Retina (tissue), 1 donor: ENCODE measurements at regions not wholly inside any gene's neighbourhood (a gene's known extent, or its start where the extent isn't known, plus 50 kb on each side); places are given as distances from the start of the nearest gene placed in this dataset.

Experiments
- DNase-seq: peaks from one replicate; pipeline ENCODE4 v3.0.0-alpha.2; 2016

DNA sequence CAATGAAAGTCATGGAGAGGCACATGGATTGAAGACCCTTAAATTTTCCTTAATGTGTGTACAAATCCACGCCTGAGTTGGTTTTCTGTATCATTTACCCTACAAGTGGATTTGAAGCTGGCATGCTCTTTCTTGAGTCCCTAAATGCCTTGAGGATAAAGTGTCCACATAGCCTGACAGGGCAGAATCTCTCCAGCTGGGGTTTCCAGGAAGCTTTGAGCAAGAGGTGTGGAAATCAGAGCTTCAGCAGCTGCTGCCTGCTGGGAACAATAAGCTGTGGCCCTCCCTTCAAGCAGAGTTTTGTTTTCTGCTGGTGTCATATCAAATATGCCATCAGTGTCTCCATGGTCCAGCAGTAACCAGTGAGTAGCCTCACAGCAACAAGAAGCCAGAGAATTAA is 120.3 kb upstream of the SERTM1 start:
- no peak for DNase-seq

DNA sequence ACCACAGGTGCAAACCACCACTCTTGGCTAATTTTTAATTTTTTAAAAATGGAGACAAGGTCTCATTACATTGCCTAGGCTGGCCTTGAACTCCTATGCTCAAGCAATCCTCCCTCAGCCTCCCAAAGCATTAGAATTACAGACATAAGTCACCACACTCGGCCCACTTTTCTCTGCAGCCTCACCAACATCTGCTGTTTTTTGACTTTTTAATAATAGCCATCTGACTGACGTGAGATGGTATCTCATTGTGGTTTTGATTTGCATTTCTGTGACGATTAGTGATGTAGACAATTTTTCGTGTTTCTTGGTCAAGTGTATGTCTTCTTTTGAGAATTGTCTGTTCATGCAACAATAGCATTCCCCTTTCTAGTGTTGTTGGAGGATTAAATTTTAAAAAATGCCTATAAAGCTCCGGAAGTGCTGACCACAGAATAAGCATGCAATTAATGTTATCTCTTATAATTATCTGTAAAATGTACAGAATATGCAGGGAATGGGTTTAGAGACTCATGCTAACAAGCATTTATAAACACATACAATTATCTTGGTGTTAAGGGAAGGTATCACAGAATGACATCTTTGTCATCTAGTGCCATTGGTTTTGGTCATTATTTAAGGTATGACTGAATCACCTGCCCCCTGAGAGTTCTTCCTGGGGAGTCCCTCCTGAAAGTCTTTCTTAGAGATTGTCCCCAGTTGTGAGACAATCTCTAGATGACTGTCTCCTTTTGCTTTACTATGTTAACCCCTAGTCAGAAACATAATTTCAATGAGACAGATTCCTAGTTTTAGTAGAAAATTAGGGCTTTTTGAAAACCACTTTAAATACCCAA is 118.5 kb upstream of the SERTM1 start:
- no peak for DNase-seq

DNA sequence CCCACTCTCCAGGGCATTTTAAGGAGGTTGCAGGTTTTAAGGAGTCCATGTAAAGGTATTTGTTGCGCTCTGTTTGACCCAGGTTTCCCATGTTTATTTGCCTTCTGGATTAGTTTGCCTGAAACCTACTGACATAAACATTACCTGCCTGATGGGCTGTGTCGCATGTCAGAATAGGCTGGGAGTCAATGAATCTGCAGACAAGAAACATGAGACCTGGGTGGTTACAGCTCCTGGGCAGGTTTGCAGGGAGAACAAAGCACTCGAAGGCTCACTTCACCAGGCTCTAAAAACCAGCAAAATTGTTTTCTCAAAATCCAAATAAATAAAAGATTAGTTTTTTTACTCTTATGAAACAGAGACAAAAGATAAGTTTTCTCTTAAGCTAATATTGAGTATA is 114.4 kb upstream of the SERTM1 start:
- no peak for DNase-seq

DNA sequence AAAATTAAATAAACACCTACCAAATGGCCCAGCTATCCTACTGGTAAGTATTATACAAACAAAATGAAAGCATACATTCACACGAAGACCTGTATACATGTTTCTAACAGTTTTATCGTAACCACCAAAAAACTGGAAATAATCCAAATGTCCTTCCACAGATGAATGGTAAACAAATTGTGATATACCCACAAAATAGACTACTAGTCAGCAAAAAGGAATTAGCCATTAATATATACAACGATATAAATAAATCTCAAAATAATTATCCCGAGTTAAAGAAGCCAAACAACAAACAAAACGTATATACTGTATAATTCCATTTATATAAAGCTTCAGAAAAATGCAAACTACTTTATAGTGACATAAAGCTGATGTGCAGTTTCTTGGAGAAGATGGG is 106.3 kb upstream of the SERTM1 start:
- DNase-seq, result no peak

DNA sequence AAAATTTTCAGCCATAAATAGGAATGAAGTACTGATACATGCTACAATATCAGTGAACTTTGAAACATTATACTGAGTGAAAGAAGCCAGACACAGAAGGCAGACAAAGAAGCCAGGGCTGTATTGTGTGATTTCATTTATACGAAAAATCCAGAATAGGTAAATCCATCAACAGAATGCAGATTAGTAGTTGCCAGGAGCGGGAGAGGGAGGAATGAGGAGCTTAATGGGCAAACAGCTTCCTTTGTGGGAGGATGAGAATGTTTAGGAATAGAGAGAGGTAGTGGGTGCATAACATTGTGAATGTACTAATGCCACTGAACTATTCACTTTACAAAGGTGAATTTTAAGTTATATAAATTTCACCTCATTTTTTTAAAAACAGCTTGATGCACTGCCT is 103.3 kb upstream of the SERTM1 start:
- DNase-seq, result no peak

DNA sequence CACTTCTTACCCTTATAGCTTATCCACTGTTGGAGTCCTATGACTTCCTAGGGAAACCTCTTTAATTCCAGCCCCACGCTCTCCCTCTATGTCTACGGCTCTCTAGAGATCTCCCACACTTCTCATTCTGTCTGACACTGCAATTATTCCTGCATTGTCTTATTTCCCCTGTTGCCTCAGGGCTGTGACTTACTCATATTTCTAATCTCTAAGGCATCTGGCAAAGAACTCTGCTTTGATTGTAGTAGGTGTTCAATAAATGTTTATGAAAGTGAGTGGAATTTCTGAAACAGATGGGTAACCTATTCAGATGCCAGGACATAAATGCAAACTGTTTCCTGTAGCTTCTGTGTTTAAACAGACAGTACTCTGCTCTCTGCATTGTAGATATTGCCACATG is 102.4 kb upstream of the SERTM1 start:
- no peak for DNase-seq

DNA sequence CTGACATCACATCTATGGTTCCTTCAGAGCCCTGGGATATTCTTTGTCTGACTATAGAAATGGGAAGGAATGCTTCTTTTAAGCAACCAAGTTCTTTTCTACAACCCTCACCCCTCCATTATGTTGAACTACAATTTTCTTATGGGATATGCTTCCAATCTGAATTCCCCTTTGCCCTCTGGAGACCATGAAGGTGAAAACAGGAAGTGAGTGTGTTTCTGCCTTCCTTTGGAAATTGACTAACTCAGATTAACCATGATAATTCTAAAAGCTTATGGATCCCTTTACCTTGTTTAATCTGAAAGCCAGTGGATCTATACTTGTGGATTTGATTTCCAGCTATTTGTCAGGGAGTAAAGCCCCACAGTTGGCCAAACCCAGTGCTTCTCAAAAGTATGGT is 90.8 kb upstream of the SERTM1 start:
- no peak for DNase-seq

DNA sequence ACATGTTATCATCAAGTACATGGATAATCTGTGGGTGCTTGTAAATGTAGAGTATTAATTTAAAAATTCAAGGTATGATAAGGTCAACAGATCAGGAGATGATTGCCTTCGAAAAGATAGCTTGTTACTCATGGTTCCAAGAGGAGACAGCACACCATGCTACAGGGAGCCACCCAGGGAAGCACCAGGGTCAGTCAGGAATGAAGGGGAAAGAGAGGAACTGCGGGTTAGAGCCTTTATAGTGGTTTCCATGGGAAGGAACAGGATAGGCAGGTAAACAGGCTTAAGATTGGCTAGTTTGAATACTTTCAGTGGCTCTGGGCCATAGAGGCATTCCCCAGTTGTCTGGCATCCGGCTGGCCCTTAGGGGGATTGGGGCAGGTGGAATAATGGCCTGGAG is 74.2 kb upstream of the SERTM1 start:
- no peak for DNase-seq

DNA sequence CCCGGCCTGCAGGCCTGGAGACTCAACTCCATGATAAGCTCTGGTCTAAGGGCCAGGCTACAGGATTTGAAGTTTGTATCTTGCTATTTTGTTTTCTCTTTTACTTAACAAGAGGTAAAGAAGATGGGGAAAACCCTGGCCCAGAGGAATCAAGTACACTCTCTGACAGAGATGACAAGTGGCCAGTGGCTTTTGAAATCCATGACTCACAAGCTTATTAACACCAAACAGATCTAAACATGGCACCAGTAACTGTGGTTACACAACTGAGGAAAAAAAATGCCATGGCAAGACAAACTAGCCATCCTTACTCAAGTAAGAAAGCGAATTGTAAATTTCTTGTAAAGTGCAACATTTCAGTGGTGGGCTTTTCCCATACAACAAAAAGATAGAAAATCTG is 72.6 kb upstream of the SERTM1 start:
- DNase-seq, result no peak

DNA sequence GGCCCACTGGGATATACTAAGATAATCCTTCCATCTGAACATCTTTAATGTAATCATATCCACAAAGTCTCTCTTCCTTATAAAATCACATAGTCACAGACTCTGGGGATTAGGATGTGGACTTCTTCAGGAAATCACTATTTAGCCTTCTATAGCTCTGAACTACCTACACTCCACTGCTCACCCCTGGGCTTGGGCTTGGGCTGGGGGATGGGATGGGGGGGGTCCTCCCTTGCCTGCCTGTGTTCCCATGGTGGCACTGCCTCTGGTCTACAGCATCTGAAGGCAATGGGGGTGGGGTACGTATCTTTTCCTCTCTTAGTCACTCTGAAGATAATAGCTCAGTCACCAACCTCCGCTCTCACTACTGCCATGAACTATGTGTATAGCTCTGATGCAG is 67.8 kb upstream of the SERTM1 start:
- DNase-seq, result no peak

DNA sequence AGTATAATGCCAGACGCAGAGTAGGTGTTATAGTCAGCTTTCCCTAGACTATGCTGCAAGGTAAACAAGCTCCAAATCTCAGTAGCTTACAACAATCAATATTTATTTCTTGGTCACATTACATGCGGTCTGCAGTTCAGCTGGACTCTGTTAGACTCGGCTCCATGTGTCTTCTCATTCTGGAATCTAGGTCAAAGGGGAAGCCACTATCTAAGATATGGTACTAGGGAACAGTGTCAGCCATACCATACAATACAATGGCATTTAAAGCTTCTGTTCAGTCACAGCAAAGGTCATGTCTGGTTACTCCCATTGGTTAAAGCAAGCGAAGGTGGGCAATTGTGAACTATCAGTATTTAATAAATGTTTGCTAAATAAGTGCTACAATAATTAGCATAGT is 65.3 kb upstream of the SERTM1 start:
- no peak for DNase-seq

DNA sequence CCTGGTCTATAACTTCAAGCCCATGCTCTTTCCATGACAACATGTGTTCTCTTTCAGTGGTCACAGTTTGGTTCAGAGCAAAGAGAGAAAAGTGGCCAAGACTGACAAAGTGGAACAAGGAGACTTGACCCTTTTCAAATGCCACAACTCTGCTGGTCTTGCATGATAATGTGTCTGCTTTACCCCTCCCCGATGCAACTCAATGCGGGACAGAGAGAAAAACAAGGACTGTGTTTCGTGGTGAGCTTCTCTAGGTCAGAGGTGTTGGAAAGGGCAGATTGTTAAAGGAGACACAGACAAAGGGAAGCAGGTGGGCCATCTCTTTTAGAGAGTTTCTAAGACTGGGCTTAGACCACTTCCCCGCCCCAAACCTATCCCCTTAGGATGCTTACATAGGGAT is 61.6 kb upstream of the SERTM1 start:
- DNase-seq, result no peak

DNA sequence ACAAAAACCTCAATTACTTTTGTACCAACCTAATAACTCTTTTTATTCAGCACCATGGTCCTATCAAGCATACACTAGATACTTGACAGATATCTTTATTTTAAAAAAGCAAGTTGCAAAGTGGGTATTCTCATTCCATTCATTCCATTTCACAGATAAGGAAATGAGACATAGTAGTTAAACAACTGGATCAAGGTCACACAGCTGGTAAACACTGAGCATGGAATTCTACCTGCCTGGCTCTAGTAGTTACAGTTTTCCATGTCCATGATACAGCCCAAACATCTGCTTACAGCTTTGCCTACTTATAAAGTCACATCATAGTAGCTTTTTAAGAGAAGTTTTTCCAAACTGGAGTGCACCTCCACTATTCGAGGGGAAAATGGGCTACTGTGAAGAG is 57.1 kb upstream of the SERTM1 start:
- no peak for DNase-seq

DNA sequence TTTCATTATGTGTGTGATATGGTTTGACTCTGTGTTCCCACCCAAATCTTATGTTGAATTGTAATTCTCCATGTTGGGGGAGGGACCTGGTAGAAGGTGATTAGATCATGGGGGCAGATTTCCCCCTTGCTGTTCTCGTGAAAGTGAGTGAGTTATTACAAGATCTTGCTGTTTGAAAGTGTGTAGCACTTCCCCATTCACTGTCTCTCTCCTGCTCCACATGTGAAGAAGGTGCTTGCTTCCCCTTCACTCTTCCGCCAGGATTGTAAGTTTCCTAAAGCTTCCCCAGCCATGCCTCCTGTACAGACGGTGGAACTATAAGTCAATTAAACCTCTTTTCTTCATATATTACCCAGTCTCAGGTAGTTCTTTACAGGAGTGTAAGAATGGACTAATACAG is 54.3 kb upstream of the SERTM1 start:
- DNase-seq, result no peak
